Thymus (tissue), 11 donors: ENCODE measurements at regions not wholly inside any gene's neighbourhood (a gene's known extent, or its start where the extent isn't known, plus 50 kb on each side); places are given as distances from the start of the nearest gene placed in this dataset.

ENCODE experiments used
- DNase-seq, 9 donors: peaks; one replicate each; pipeline ENCODE4 v3.0.0-alpha.2; 2013; ENCODE audit warnings: low spot score in 9 of 9, low read depth in 6 of 9, missing footprints in 1 of 9
- H3K27ac ChIP-seq, 2 donors: one replicate each; pipeline ENCODE4 v1.5.1; 2013; ENCODE audit warnings: control low read depth in 1 of 2, low read depth in 1 of 2, low read length in 1 of 2, mild to moderate bottlenecking in 1 of 2, moderate library complexity in 1 of 2
- H3K27me3 ChIP-seq, 2 donors: one replicate each; pipeline ENCODE4 v1.5.1; 2013; ENCODE audit warnings: low read length in 1 of 2; ENCODE audit not compliant: control insufficient read depth in 2 of 2, insufficient read depth in 1 of 2
- H3K36me3 ChIP-seq, 2 donors: one replicate each; pipeline ENCODE4 v1.5.1; 2013; ENCODE audit warnings: low read length in 1 of 2, mild to moderate bottlenecking in 1 of 2, moderate library complexity in 1 of 2; ENCODE audit not compliant: control insufficient read depth in 2 of 2, insufficient read depth in 2 of 2
- H3K4me1 ChIP-seq, 2 donors: one replicate each; pipeline ENCODE4 v1.5.1; 2013; ENCODE audit warnings: low read length in 2 of 2; ENCODE audit not compliant: control insufficient read depth in 2 of 2, insufficient read depth in 2 of 2
- H3K4me3 ChIP-seq, 2 donors: one replicate each; pipeline ENCODE4 v1.5.1; 2013; ENCODE audit warnings: low read length in 2 of 2, control low read depth in 1 of 2, mild to moderate bottlenecking in 1 of 2
- H3K9me3 ChIP-seq, 2 donors: one replicate each; pipeline ENCODE4 v1.5.1; 2013; ENCODE audit warnings: low read length in 1 of 2, mild to moderate bottlenecking in 1 of 2; ENCODE audit not compliant: control insufficient read depth in 2 of 2, insufficient read depth in 1 of 2
- whole genome bisulfite sequencing: extraction: QIAGEN DNeasy Blood & Tissue Kit; methylation state at CpG from one replicate; pipeline ENCODE4 v1.1.7; 2013; 5-methylcytosine and 5-hydroxymethylcytosine counted together
- donor health status: healthy.

DNA sequence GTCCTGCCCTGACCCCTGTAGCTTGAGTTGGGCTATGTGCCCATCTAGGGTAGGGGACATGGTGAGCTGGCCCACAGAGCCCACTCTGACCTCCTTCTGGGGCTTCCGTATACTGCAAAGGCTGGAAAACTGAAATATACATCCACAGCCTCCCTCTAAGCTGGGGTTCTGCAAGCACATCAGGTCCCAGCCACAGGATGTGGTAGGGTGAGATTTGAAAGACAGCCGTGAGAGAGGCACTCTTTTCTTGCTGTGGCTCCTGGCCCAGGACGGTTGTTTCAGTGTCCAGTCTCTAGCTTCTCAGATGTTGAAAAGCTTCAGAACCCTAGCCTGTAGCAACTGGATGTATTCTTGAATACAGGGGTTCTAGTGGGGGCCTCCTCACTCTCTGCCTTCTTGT, 60.1 kb upstream of the ADRB1 start:
- H3K27ac ChIP-seq, result no peak overlapping the region

GRCh38 chr10:113985297-113985844, 58.3 kb upstream of the ADRB1 start:
- H3K36me3 ChIP-seq, result no peaks in the 10 kb centered on the region
- no peaks in the 10 kb centered on the region for H3K9me3 ChIP-seq
- H3K4me3 ChIP-seq, result no peak overlapping the region
- H3K27ac ChIP-seq, result no peak overlapping the region
- 95% methylated on average over 5 of the region's 5 CpGs for WGBS
- DNase-seq, result no peak
- peaks cover 17 to 20% of the 10 kb centered on the region in 2 donors for H3K4me1 ChIP-seq
- peaks cover 3 to 27% of the 10 kb centered on the region in 2 donors for H3K27me3 ChIP-seq

More for the DNA sequence above, 60.1 kb upstream of the ADRB1 start:
- Histone ChIP-seq H3K4me1 (peaks cover 17 to 20% of the 10 kb centered on the region in 2 donors), H3K9me3 (no peaks in the 10 kb centered on the region), H3K27me3 (peaks cover 3 to 20% of the 10 kb centered on the region in 2 donors), H3K4me3 (no peak overlapping the region), H3K36me3 (no peaks in the 10 kb centered on the region)
- peak in 5 of 9 donors; percentile 25 to 67 (median 29) for DNase-seq
- WGBS, result 29% methylated on average over 3 of the region's 3 CpGs

- WGBS, result 97% methylated on average over 6 of the region's 6 CpGs
- peaks cover 21 to 29% of the 10 kb centered on the region in 2 donors for H3K4me1 ChIP-seq
- no peaks in the 10 kb centered on the region for H3K36me3 ChIP-seq
- H3K27ac ChIP-seq, result no peak overlapping the region
- H3K27me3 ChIP-seq, result peaks cover 3 to 35% of the 10 kb centered on the region in 2 donors
- no peaks in the 10 kb centered on the region for H3K9me3 ChIP-seq
- H3K4me3 ChIP-seq, result no peak overlapping the region
- DNase-seq, result no peak
These were observed 57.4 kb upstream of the ADRB1 start for GRCh38 chr10:113986316-113986715.

DNA sequence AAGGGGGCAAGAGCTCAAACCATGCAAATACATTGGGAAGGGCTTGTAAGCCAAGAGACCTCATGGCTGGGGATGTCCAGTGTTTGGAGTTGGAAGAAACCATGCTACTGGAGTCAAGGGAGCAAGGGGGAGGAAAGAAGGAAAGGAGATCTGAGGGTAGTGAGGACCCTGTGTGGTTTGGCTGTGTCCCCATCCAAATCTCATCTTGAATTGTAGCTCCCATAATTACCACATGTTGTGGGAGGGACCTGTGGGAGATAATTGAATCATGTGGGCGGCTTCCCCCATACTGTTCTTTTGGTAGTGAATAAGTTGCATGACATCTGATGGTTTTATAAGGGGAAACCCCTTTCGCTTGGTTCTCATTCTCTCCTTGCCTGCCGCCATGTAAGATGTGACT, 56.5 kb upstream of the ADRB1 start:
- Histone ChIP-seq H3K9me3 (no peaks in the 10 kb centered on the region), H3K27me3 (peaks cover 3 to 43% of the 10 kb centered on the region in 2 donors), H3K4me1 (peaks cover 20 to 28% of the 10 kb centered on the region in 2 donors), H3K27ac (no peak overlapping the region), H3K36me3 (no peaks in the 10 kb centered on the region), H3K4me3 (no peak overlapping the region)
- DNase-seq, result no peak
- 98% methylated on average over 3 of the region's 3 CpGs for WGBS

GRCh38 chr10:113987805-113988204, 55.9 kb upstream of the ADRB1 start:
- 91% methylated on average over 2 of the region's 2 CpGs for WGBS
- H3K4me1 ChIP-seq, result peaks cover 13 to 21% of the 10 kb centered on the region in 2 donors
- H3K9me3 ChIP-seq, result no peaks in the 10 kb centered on the region
- no peaks in the 10 kb centered on the region for H3K36me3 ChIP-seq
- H3K27me3 ChIP-seq, result peaks cover 7 to 49% of the 10 kb centered on the region in 2 donors
- DNase-seq, result no peak
- H3K4me3 ChIP-seq, result no peak overlapping the region
- H3K27ac ChIP-seq, result no peak overlapping the region

DNA sequence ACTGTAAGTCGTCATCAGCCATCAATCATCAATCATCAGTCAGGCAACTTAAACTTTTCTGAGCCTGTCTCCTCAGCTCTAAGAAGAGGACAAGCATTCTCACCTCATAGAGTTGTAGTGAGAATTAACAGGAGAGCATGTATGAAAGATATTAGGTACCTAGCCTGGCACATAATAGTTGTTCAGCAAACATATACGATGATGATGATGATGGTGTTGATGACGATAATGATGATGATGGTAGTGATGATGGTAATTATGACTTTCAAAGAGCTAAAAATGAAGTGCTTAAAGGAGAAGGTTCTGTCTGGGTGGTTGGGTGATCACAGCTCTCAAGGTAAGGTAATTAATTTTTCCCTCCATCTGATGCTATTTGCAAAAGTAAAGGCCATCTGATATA, 55.1 kb upstream of the ADRB1 start:
- peaks cover 9 to 55% of the 10 kb centered on the region in 2 donors for H3K27me3 ChIP-seq
- H3K36me3 ChIP-seq, result no peaks in the 10 kb centered on the region
- WGBS, result 97% methylated on average over 3 of the region's 3 CpGs
- no peak for DNase-seq
- H3K4me1 ChIP-seq, result peaks cover 6 to 16% of the 10 kb centered on the region in 2 donors
- no peak overlapping the region for H3K27ac ChIP-seq
- H3K9me3 ChIP-seq, result no peaks in the 10 kb centered on the region
- H3K4me3 ChIP-seq, result no peak overlapping the region

- peaks cover 4 to 14% of the 10 kb centered on the region in 2 donors for H3K4me1 ChIP-seq
- DNase-seq, result peak in 1 of 9 donors; percentile 21
- H3K9me3 ChIP-seq, result no peaks in the 10 kb centered on the region
- WGBS, result 69% methylated on average over 11 of the region's 11 CpGs
- no peak overlapping the region for H3K27ac ChIP-seq
- no peak overlapping the region for H3K4me3 ChIP-seq
- peaks cover 6 to 76% of the 10 kb centered on the region in 2 donors for H3K27me3 ChIP-seq
- H3K36me3 ChIP-seq, result no peaks in the 10 kb centered on the region
These were observed 52.4 kb upstream of the ADRB1 start for GRCh38 chr10:113991091-113991860.

DNA sequence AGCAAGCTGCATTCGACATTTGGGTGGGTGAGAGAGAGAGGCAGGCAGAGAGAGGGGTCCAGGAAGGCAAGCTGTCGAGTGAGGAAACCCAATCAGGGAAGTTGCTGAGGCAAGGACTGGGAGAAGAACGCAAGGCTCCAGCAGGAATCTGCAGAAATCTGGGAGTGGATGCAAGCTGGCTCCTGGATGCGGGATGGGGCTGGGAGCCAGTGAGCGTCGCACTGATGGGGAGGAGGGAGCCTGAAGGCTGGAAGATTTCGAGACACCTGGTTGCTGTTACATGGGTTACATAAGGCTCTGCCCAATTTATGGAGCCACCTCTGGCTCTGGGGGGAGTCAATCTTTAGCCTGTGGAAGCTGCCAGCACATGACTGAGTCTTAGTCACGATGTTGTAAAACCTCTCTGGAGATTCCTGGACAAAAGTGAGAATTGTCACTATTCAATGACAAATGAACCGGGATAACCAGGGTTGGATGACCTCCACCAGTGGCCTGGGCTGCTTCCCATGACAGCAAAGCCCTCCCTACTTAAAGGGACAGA, 51.1 kb upstream of the ADRB1 start:
- H3K27me3 ChIP-seq, result peaks cover 6 to 73% of the 10 kb centered on the region in 2 donors
- no peak overlapping the region for H3K27ac ChIP-seq
- DNase-seq, result no peak
- H3K36me3 ChIP-seq, result no peaks in the 10 kb centered on the region
- WGBS, result 94% methylated on average over 9 of the region's 9 CpGs
- H3K9me3 ChIP-seq, result no peaks in the 10 kb centered on the region
- no peak overlapping the region for H3K4me3 ChIP-seq
- peaks cover 4 to 14% of the 10 kb centered on the region in 2 donors for H3K4me1 ChIP-seq

DNA sequence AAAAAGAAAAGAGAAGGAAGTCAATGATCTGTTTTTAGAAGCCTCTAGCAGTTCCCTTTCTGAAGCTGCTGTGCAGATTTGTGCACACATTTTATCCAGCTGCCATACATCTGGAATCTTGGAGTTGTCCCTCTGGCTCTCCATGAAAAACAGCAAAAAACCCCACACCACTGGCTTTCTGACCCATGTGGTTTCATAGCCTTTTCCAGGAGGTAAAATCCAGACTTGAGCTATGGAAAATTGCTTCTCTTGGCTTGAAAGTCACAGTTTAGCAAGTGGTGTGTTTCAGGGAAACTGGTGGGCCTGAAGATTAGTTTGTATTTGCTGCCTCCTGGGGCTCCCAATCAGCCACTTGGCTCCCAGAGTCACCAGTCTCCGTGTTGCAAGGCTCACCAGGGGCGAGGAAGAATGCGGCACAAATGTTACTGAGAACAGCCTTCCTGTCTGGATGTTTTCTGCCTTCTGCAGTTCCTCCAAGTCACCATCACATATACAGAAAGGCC, 50.1 kb upstream of the ADRB1 start:
- peaks cover 4 to 14% of the 10 kb centered on the region in 2 donors for H3K4me1 ChIP-seq
- no peak overlapping the region for H3K4me3 ChIP-seq
- peaks cover 6 to 69% of the 10 kb centered on the region in 2 donors for H3K27me3 ChIP-seq
- WGBS, result 30% methylated on average over 3 of the region's 3 CpGs
- H3K27ac ChIP-seq, result no peak overlapping the region
- no peaks in the 10 kb centered on the region for H3K9me3 ChIP-seq
- DNase-seq, result peak in 1 of 9 donors; percentile 35
- no peaks in the 10 kb centered on the region for H3K36me3 ChIP-seq
